K562 (cell line): ENCODE measurements at regions not wholly inside any gene's neighbourhood (a gene's known extent, or its start where the extent isn't known, plus 50 kb on each side); places are given as distances from the start of the nearest gene placed in this dataset.
"Not testable (repeated sequence)": the region's sequence is repeated elsewhere in the genome, so short reads cannot be mapped to it uniquely, and the experiment has no call there.

Experiments
- ATAC-seq: fragments of 200-7000 bp; cut with Tn5 transposase; 3 replicates; pipeline ENCODE4 v1.9.1; 2020; ENCODE audit warnings: moderate library complexity
- BruUV-seq: library from RNA; stranded (reverse); fragments of 400-500 nt; replicated peaks from 2 replicates; lab custom pipeline; 2021; lab: Mats Ljungman, UMichigan
- CTCF ChIA-PET: fragments of 300-600 bp; formaldehyde crosslinking; extraction: SDS; loops from one replicate; lab custom pipeline; 2021; ENCODE audit warnings: low intra/inter-chr PET ratio; lab: Yijun Ruan, JAX
- POLR2A ChIA-PET: fragments of 300-600, 350-650 bp; sonication (Branson Sonifier 250); formaldehyde crosslinking; extraction: SDS; loops from one replicate; lab custom pipeline; 2021; ENCODE audit warnings: antibody characterized with exemption, inconsistent platforms; lab: Yijun Ruan, JAX
- DNase-seq, 4 experiments: peaks; one replicate each; pipeline versions ENCODE4 v3.0.0 to v3.0.0-alpha.2; 2011 to 2018; ENCODE audit warnings: low spot score in 3 of 4, mixed read lengths in 3 of 4; ENCODE audit errors: extremely low read depth in 1 of 4
- FAIRE-seq: peaks from 2 replicates; lab custom pipeline; 2011; peaks lifted over from hg19 to GRCh38; lab: Jason Lieb, UNC
- H2AFZ ChIP-seq: 2 replicates; pipeline ENCODE4 v1.6.0; 2011; ENCODE audit warnings: low read depth, low read length, control low read depth, inconsistent platforms
- H3K27ac ChIP-seq: fragments of 200-600 bp; 3 replicates; pipeline ENCODE4 v1.8.0; 2011; ENCODE audit warnings: low read depth, mild to moderate bottlenecking, control low read depth, inconsistent platforms, low read length, moderate library complexity, mixed read lengths; ENCODE audit errors: extremely low read depth
- H3K27me3 ChIP-seq, 2 experiments: fragments of 300-600 bp in 1 of 2; 2 replicates in 1 of 2; 3 replicates in 1 of 2; pipeline versions ENCODE4 v1.6.0 to v1.8.0; 2011; ENCODE audit warnings: inconsistent platforms in 2 of 2, low read length in 2 of 2, mild to moderate bottlenecking in 1 of 2, mixed read lengths in 1 of 2, moderate library complexity in 1 of 2; ENCODE audit not compliant: control insufficient read depth in 2 of 2, insufficient read depth in 2 of 2
- H3K36me3 ChIP-seq: fragments of 300-600 bp; 3 replicates; pipeline ENCODE4 v1.8.0; 2011; ENCODE audit warnings: mild to moderate bottlenecking, low read length, inconsistent platforms; ENCODE audit not compliant: control insufficient read depth, insufficient read depth
- H3K4me1 ChIP-seq, 2 experiments: fragments of 200-600 bp in 1 of 2; replicated peaks in 1 of 2; 2 replicates in 1 of 2; 3 replicates in 1 of 2; pipeline versions ENCODE4 v1.5.1 to v1.8.0; 2011; ENCODE audit warnings: inconsistent platforms in 2 of 2, low read length in 2 of 2, mild to moderate bottlenecking in 1 of 2, mixed read lengths in 1 of 2, moderate library complexity in 1 of 2; ENCODE audit not compliant: control insufficient read depth in 2 of 2, insufficient read depth in 2 of 2
- H3K4me2 ChIP-seq: 2 replicates; pipeline ENCODE4 v1.6.1; 2011; ENCODE audit warnings: low read length, control low read depth, inconsistent platforms, mixed read lengths; ENCODE audit not compliant: insufficient read depth
- H3K4me3 ChIP-seq: fragments of 200-600 bp; sonication (generic), shearing (Covaris generic); 2 replicates; pipeline ENCODE4 v1.5.1; 2016; ENCODE audit warnings: control low read depth, inconsistent platforms
- H3K79me2 ChIP-seq: fragments of 200-600 bp; 3 replicates; pipeline ENCODE4 v1.8.0; 2011; ENCODE audit warnings: low read length, inconsistent platforms; ENCODE audit not compliant: control insufficient read depth, insufficient read depth
- H3K9ac ChIP-seq, 2 experiments: 2 replicates each; pipeline versions ENCODE4 v1.6.0 to v1.6.1; 2011; ENCODE audit warnings: low read depth in 2 of 2, low read length in 2 of 2, control low read depth in 1 of 2, inconsistent platforms in 1 of 2, mild to moderate bottlenecking in 1 of 2, mixed read lengths in 1 of 2; ENCODE audit not compliant: insufficient read depth in 1 of 2
- H3K9me1 ChIP-seq: one replicate; pipeline ENCODE4 v1.6.0; 2011; ENCODE audit warnings: inconsistent platforms, mild to moderate bottlenecking, low read length, moderate library complexity; ENCODE audit not compliant: control insufficient read depth, insufficient read depth
- H3K9me3 ChIP-seq: replicated peaks from 2 replicates; pipeline ENCODE4 v1.5.1; 2011; ENCODE audit warnings: low read depth, low read length, inconsistent platforms; ENCODE audit not compliant: control insufficient read depth, insufficient read depth
- H4K20me1 ChIP-seq: replicated peaks from 2 replicates; pipeline ENCODE4 v1.6.1; 2011; ENCODE audit warnings: low read length, inconsistent platforms, mixed read lengths; ENCODE audit not compliant: control insufficient read depth, insufficient read depth
- BRF2 ChIP-seq: IDR thresholded peaks from 3 replicates; pipeline ENCODE4 v1.6.1; 2011; ENCODE audit warnings: borderline replicate concordance, mild to moderate bottlenecking; ENCODE audit not compliant: insufficient read length, insufficient read depth
- KAT8 ChIP-seq: fragments of 450-650 bp; IDR thresholded peaks from 2 replicates; pipeline ENCODE4 v1.6.1; 2016; ENCODE audit warnings: low read depth, mild to moderate bottlenecking
- SUPT5H ChIP-seq: fragments of 450-650 bp; IDR thresholded peaks from 2 replicates; pipeline ENCODE4 v1.6.1; 2016
- ZNF146 ChIP-seq: IDR thresholded peaks from one replicate; pipeline ENCODE4 v1.6.1; 2018; ENCODE audit warnings: missing compliant biosample characterization; ENCODE audit not compliant: unreplicated experiment
- WGBS: fragments of 100-300 bp; shearing (Covaris generic); methylation state at CpG from one replicate; pipeline ENCODE4 v1.1.6; 2016; ENCODE audit warnings: low coverage, mixed read lengths; ENCODE audit not compliant: insufficient coverage; ENCODE audit errors: missing lambda C conversion rate; 5-methylcytosine and 5-hydroxymethylcytosine counted together
- in situ Hi-C: fragments of 300-500 bp; cut with MboI; formaldehyde crosslinking; loops from 4 replicates; pipeline ENCODE4 v1.15.0; 2018; ENCODE audit warnings: inconsistent platforms, mixed read lengths
- intact Hi-C: fragments of 100-400 bp; cut with micrococcal nuclease; formaldehyde crosslinking; loops from 2 replicates; pipeline ENCODE4 v1.14.2; 2022

GRCh38 chr4:29113960-29114359, 1606.2 kb upstream of the PCDH7 start:
- no peak for DNase-seq
- WGBS = 0% methylated on average over 3 of the region's 3 CpGs
- no peak overlapping the region for H2AFZ ChIP-seq
- H3K9ac ChIP-seq = no peak overlapping the region
- H3K4me2 ChIP-seq = no peak overlapping the region
- POLR2A ChIA-PET = no interaction called here
- FAIRE-seq = no peak
- H3K27me3 ChIP-seq = no peaks in the 10 kb centered on the region
- CTCF ChIA-PET = no interaction called here
- H4K20me1 ChIP-seq = no peaks in the 10 kb centered on the region
- TF ChIP-seq BRF2 (no peak), KAT8 (no peak), ZNF146 (CRISPR knock-in tag) (no peak), SUPT5H (no peak)
- H3K4me1 ChIP-seq = no peaks in the 10 kb centered on the region
- no peak overlapping the region for H3K27ac ChIP-seq
- no peak for ATAC-seq
- H3K36me3 ChIP-seq = no peaks in the 10 kb centered on the region
- H3K4me3 ChIP-seq = no peak overlapping the region
- intact Hi-C loops = no loop called here
- no peaks in the 10 kb centered on the region for H3K9me1 ChIP-seq
- no TSS peak for BruUV-seq
- no peaks in the 10 kb centered on the region for H3K9me3 ChIP-seq
- in situ Hi-C loops = no loop called here
- H3K79me2 ChIP-seq = no peaks in the 10 kb centered on the region

- ATAC-seq, H3K4me1 ChIP-seq, H3K4me2 ChIP-seq, CTCF ChIA-PET, H4K20me1 ChIP-seq, BruUV-seq, H3K9me1 ChIP-seq, H2AFZ ChIP-seq, intact Hi-C loops, H3K9ac ChIP-seq, H3K79me2 ChIP-seq, H3K9me3 ChIP-seq, H3K27me3 ChIP-seq, H3K36me3 ChIP-seq, POLR2A ChIA-PET, in situ Hi-C loops, FAIRE-seq, H3K27ac ChIP-seq, DNase-seq, H3K4me3 ChIP-seq: not testable (repeated sequence)
- WGBS = 3% methylated on average over 6 of the region's 38 CpGs
These were observed 1602.9 kb upstream of the PCDH7 start for GRCh38 chr4:29117231-29117722.
